HG03175 (cell line): ENCODE measurements at regions not wholly inside any gene's neighbourhood (a gene's known extent, or its start where the extent isn't known, plus 50 kb on each side); places are given as distances from the start of the nearest gene placed in this dataset.
A peak's percentile ranks its signal among the peaks of the same experiment; 100 is the strongest.
"Not testable (repeated sequence)": the region's sequence is repeated elsewhere in the genome, so short reads cannot be mapped to it uniquely, and the experiment has no call there.

Experiments
- ATAC-seq: cut with Tn5 transposase; IDR thresholded peaks from one replicate; pipeline ENCODE4 v1.9.1; 2021; ENCODE audit warnings: mild to moderate bottlenecking, moderate library complexity; ENCODE audit not compliant: unreplicated experiment

DNA sequence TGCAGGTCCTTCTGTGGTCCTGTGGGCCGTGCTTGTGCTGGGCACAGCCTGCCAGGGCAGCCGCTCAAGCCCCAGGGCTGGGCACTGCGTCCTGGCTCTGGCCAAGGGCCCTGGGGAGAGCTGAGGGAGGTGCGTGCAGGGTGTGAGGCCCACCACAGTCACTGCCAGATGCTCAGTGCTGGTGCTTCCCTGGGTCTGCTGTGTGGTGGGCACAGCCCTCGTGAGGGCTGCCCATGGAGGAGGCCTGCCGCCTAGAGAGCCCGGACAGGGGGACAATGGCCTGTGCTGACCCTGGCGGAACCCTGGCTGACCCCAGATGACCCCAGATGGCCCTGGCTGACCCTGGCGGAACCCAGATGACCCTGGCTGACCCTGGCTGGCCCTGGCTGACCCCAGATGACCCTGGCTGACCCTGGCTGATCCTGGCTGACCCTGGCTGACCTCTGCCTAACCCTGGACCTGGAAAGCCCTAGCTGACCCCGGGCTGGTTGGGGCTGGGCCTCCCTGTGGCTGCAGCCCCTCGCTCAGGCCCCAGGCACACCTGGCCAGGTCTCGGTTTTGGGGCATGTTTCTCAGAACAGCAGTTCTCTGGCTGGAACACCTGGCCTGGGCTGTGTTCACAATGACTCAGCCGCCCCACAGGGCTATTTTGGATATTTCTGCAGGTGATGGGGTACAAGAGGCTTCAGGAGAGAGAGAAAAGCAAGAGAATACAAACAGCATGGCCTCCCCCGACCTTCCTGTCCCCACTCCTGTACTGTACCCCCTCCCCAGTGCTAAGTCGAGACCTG, 55.4 kb downstream of the TMEM121 start:
- ATAC-seq = peak; percentile 53

DNA sequence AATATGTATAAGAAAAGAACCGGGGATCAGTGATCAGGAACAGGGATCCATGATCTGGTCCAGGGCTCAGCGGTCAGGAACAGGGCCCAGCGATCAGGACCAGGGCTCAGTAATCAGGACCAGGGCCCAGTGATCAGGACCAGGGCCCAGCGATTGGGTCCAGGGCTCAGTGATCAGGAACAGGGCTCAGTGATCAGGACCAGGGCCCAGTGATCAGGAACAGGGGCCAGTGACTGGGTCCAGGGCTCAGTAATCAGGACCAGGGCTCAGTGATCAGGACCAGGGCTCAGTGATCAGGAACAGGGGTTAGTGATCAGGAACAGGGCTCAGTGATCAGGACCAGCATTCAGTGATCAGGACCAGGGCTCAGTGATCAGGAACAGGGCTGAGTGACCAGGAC, 56.3 kb downstream of the TMEM121 start:
- ATAC-seq = no peak

DNA sequence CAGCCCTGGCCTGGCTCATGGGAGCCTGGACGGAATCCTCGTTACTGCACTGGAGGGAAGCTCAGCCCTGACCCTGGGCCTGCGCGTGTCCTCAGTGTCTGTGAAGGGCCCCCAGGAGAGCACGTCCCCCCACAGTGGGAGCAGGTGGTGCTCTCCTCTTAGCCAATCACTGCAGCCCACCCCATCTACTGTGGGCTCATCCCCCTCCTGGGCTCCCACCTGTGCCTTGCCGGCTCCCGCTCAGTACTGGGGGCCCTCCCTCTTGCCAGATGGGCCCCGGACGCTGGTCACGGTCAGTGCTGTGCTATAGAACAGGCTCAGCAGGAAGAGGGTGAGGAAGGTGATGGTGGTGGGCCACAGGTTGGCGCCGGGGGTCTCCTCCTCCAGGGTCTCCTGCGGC, 57.5 kb downstream of the TMEM121 start:
- not testable (repeated sequence) for ATAC-seq

DNA sequence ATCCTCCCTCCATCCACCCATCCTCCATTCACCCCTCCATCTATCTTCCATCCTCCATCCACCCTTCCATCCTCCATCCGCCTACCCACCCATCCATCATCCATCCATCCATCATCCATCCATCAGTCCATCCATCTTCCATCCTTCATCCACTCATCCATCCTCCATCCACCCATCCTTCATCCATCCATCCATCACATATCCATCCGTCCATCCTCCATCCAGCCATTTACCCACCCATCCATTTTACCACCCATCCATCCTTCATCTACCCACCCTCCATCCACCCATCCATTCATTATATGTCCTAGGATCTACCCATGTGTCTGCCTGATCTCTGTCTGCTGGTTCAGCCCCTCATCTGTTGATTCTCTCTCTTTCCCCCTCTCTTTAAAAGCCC, 58.9 kb downstream of the TMEM121 start:
- ATAC-seq = not testable (repeated sequence)

DNA sequence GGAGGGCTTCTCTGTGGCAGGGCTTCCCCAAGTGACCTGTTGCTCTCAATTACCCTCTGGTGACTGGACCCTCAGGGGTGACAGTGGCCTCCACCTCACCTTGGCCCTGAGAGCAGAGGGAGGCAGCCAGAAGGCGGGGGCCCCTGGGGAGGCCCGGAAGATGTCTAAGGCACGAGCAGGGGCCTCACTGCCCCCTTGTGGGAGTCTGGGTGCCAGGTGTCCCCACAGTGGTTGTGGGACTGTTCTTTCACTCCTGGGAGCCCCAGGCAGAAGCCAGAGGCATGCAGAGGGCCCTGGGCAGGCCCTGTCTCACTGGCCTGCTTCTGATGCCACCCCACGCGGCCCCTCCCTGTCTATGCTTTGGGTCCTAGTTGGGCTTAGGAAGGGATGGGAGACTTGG, 59.3 kb downstream of the TMEM121 start:
- ATAC-seq = not testable (repeated sequence)

DNA sequence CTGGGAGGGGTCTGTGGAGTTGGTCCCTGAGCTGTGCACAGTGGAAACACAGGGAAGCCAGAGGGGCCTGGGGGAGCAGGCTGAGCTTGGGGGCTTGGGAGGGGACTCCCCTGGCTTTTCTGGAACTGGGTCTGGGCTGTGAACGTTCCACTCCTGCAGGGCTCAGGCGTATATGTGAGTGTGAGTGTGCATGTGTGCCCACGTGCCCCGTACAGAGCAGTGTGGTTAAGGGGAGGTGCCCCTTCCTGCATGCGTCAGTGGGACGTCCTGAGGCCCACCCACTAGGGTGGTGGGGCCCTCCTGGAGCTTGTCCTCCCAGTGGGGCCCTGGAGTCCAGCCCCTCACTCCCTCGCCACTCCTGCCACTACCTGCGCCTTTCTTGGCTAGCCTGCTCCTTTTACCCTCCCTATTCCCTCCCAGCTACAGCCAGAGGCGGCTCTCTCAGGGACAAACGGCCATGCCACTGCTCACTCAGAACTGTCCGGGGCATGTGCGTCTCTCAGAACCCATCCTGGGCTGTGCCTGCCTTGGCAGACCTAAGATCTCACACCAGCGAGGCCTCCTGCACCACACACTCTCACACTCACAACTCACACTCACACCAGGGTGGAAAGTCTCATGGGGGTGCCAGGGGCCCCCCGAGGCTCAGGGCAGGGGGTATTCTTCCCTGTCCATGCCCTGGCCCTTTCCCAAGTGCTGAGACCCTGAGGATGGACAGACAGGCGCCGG, 59.9 kb downstream of the TMEM121 start:
- ATAC-seq = not testable (repeated sequence)

DNA sequence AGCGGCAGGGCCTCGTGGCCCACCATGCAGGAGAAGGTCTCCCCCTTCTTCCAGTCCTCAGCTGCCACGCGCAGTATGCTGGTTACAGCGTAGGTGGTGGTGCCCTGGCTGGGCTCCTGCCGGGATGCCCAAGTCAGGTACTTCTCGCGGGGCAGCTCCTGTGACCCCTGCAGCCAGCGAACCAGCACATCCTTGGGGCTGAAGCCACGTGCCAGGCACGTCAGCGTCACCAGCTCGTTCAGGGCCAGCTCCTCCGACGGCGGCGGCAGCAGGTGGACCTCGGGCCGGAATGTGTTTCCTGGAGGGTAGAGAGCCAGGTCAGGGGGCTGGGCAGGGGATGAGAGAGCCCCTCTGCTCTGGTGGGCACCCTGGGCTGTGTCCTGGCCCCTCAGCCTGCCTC, 60.7 kb downstream of the TMEM121 start:
- ATAC-seq = not testable (repeated sequence)

DNA sequence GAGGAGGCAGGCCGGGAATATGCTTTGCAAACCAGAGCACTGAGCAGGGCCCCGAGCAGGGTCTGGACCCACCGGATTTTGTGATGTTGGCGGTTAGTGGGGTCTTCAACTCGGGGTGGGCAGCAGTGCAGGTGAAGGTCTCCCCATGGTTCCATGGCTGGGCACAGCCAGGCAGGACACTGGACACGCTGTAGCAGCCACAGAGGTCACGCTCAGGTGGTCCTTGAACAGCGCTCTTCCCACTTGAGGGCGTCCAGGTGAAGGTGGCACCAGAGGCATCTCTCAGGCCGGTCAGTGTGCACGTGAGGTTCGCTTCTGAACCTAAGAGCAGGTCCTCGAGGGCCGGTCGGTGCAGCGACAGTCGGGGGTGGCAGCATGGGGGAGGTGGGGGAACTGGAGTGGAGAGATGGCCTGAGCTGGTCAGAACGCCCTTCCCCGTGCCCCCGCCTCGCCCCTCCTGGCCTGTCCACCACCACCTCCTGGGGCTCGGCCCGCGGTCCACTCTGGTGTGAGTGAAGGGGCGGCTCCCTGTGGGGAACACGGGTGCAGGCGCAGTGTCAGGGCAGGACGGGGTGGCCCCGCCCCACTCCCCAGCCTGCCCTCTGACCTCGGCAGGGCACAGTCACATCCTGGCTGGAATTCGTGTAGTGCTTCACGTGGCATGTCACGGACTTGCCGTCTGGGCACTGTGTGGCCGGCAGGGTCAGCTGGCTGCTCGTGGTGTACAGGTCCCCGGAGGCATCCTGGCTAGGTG, 61.3 kb downstream of the TMEM121 start:
- not testable (repeated sequence) for ATAC-seq

DNA sequence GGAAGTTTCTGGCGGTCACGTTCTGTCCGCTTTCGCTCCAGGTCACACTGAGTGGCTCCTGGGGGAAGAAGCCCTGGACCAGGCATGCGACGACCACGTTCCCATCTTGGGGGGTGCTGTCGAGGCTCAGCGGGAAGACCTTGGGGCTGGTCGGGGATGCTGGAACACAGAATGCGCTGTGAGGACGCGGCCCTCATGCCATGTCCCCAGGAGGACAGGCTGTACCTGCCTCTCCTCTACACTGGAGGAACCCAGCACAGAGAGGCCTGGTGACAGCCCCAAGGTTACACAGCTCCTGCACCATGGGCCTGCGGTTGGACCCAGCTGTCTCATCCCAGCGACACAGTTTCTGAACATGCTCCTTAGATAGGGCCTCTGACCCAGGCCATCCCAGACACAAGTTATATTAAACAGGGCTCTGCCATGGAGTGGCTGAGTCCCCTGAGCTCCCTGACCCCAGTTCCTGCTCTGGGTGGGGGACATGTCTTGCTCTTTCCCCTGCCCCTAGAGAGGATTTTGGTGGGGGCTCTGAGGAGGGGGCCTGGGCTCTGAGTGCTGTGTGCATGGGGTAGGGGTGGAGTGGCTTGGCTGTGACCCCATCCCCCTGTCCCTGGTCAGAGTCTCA, 62.0 kb downstream of the TMEM121 start:
- ATAC-seq = no peak

DNA sequence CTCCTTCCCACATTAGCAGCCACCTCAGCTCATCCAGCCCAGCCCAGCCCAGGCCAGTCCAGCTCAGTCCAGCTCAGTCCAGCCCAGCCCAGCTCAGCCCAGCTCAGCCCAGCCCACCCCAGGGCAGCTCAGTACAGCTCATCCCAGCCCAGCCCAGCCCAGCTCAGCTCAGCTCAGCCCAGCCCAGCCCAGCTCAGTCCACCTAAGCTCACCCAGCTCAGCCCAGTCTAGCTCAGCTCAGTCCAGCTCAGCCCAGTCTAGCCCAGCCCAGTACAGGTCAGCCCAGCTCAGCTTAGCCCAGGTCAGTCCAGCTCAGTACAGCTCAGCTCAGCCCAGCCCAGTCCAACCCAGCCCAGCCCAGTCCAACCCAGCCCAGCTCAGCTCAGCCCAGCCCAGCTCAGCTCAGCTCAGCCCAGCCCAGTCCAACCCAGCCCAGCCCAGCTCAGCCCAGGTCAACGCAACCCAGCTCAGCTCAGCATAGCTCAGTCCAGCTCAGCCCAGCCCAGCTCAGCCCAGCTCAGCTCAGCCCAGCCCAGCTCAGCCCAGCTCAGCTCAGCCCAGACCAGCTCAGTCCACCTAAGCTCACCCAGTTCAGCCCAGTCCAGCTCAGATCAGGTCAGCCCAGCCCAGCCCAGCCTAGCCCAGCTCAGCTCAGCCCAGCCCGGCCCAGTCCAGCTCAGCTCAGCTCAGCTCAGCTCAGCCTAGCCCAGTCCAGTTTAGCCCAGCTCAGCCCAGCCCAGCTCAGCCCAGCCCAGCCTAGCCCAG, 63.0 kb downstream of the TMEM121 start:
- no peak for ATAC-seq

DNA sequence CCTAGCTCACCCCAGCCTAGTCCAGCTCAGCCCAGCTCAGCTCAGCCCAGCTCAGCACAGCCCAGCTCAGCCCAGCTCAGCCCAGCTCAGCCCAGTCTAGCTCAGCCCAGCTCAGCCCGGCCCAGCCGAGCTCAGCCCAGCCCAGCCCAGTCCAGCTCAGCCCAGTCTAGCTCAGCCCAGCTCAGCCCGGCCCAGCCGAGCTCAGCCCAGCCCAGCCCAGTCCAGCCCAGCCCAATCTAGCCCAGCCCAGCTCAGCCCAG, 63.5 kb downstream of the TMEM121 start:
- not testable (repeated sequence) for ATAC-seq

DNA sequence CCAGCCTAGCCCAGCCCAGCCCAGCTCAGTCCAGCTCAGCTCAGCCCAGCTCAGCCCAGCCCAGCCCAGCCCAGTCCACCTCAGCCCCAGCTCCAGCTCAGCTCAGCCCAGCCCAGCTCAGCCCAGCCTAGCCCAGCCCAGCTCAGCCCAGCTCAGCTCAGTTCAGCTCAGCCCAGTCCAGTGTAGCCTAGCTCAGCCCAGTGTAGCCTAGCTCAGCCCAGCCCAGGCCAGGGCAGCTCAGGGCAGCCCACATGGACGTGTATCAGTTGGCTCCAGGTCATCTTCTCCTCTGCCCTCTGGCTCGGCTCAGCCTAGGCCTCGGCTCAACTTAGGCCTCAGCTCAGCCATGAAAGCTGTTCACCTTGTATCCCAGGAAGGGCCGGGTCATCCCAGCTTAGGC, 64.7 kb downstream of the TMEM121 start:
- ATAC-seq = no peak

DNA sequence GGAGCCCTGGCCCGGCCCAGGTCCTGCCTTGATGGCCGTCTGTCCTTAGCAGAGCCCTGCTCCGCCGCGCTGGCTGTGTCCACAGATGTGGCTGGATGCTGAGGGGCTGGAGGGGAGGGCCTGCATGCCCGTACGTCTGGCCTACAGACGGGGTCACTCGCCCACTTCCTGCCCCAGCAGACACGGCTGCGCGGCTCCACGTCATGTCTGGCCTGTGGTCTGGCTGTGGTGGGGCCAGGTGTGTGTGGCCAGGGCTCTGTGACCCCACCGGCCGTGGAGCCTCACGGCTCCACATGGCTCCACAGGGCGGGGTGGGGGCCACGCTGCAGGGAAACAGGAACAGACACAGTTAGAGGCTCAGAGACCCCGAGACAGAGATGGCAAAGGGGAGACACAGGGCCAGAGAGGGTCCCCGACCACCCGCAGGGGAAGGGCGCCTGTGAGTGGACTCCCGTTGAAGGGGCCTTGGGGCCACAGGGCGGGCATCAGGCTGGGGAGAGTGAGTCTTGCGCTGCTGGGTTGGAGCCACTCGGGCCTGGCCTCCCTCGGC, 65.5 kb downstream of the TMEM121 start:
- ATAC-seq = not testable (repeated sequence)

DNA sequence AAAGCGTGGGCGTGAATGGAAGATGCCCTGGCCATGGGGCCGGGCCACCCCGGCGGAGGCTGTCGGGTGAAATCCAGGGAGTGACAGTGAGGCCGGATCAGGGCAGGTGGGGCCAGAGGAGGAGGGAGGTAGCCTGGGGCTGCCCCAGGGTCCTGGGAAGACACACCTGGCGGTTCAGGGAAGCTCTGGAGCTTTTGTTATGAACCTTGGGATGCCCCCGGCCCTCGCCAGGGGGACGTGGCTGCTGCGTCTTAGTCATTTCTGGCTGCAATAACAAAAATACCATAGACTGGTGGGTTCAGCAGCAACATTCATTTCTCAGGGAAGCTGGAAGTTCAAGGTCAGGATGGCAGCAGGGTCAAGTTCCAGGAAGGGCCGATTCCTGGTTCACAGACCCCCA, 66.3 kb downstream of the TMEM121 start:
- not testable (repeated sequence) for ATAC-seq

DNA sequence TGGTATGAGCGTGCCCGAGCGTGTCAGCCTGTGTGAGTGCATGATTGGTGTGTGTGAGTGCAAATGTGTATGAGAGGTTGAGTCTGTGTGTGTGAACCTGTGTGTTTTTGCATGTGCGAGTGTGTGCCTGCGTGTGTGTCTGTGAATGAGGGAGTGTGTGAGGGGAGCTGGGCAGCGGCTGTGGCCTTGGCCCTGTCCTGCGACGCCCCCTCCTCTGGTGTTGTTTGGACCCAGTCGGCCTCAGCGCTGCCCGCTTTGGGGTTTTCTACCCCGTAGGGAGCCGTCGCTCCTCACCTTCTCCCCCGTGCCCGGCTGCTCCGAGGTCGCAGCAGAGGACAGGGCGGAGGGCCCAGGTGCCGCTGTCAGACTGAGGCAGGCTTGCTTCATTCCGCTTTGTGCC, 69.0 kb downstream of the TMEM121 start:
- ATAC-seq = not testable (repeated sequence)

DNA sequence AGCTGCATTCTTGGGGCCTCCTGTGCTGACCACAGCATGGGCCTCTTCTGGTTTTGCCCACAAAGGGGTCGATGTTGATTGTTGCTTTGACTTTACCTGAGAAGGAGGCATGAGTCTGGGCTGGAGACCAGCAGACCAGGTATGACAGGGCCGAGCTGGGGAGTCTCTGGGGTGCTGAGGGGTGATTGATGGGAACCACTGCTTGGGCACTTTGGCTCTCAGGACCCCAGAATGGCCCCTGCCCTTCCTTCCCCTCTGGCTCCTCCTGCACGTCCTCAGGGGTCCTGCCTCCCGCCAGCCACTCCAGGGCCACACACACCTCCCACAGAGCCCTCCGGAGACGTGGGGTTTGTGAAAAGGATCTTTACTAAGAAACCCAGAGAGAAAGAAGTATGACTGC, 70.0 kb downstream of the TMEM121 start:
- ATAC-seq = not testable (repeated sequence)

DNA sequence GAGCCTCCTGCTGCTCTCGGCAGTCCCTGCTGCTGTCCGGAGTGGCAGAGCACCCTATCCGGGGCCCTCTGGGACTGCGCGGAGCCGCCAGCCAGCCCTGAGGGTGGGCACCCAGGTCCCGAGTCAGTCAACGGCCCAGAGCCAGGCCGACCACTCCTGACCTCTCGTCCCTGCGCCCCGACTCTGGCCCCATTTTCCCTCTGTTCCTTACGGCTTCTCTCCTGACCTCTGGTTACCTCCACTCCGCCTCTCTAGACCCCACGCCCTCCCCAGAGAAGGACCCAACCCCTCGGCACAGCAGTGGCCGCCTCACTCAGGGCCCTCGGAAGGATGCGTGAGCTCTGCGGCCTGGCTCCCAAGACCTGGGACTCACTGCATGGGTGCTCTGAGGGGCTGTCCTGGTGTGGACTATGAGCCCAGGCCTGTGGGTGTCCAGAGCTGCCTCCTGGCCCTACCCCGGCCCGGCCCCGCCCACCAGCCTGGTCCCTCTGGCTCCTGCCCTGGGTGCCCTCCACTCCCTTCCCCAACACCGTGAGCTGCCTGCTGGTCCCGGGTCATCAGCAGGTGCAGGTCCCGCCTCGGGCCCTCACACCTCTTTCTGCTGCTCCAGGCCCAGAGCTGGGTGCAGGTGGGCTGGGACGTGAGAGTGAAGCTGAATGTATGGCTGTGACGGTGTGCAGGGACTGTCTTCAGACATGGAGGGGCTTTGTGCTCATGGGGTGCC, 71.8 kb downstream of the TMEM121 start:
- not testable (repeated sequence) for ATAC-seq

DNA sequence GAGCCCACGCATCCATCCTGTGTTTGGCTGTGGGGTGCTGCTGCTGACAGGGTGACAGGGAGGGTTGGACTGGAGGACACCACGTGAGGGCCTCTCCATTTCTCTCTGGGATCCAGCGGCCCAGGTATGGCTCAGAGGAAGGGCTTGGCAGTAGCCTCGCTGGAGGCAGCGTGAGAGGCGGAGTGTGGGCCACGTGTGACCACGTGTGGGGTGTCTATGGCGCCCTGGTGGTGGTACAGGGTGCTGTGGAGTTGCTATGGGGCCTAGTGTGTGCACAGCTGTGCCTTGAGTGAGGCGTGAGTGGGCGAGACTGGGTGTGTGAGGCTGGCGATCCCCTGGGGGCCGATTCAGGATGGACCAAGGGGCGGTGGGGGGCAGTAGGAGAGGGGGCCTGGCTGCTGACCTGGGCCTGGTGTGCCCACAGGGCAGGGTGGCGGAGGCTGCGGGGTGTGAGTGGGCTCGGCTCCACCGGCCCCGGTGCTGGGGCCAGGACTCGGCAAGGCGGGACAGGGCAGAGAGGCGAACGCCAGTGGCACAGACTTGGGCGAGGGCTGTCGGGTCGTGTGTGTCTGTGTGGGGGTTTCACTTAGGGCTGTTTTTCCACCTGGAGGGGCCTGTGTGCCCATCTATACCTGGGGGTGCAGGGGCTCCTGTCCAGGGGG, 72.7 kb downstream of the TMEM121 start:
- ATAC-seq = not testable (repeated sequence)
